ENCODE measurements at regions not wholly inside any gene's neighbourhood (a gene's known extent, or its start where the extent isn't known, plus 50 kb on each side); places are given as distances from the start of the nearest gene placed in this dataset.

DNA sequence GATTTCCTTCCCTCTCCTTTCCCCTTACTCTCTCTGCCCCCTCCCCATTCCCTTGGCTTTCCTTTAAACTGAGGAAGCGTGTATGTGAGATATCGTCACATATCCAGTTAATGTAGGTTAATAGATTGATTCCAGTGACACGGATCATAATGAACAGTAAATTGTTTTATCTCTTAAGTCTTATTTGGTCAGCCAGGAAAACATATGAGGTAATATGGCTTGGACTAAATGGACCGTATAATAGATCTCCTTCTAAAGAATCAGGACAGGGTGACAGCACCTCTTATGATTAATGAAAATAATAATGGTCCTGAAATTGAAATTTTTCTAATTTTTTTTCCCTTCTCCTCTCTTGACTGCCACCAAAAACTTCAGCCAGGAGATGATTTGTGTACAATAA is 779.8 kb upstream of the NR2F2 start:
- no peak for DNase-seq (ENCODE audit: low read depth, low spot score)

DNA sequence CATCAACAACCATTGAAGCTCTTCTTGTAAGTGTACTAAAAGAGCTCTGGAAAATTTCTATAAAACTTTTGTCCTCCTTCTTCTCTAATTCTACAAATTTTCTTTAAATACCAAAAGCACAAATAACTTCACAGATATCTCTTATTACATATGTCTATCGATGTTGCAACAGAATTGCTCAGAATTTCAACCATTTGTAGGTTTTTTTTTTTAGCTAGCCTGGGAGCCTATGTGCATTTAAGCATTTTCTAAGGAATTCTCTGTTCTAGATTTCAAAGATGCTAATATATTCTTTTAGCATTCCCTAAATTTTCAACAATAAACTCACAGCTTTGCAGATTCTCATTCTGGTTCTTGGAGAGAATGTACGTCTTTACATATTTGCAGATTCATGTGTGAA is 774.3 kb upstream of the NR2F2 start:
- DNase-seq (ENCODE audit: low read depth, low spot score) = no peak

DNA sequence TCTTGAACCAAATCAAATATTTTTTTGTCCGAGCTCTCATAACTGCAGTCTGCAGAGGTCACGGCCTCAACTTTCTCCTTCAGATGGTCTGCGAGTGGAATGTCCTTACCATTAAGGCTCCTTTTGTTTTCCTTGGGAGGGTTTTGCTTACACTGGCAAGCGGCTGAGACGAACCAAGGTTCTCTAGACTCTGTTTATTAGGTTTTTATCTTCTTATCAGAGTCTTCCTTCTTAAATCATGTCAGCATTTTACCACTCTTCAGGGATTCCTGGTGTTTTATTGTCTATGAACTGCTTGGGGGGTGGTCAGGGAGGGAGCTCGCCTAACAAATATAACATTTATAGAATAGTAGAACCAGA is 773.7 kb upstream of the NR2F2 start:
- no peak for DNase-seq (ENCODE audit: low read depth, low spot score)

DNA sequence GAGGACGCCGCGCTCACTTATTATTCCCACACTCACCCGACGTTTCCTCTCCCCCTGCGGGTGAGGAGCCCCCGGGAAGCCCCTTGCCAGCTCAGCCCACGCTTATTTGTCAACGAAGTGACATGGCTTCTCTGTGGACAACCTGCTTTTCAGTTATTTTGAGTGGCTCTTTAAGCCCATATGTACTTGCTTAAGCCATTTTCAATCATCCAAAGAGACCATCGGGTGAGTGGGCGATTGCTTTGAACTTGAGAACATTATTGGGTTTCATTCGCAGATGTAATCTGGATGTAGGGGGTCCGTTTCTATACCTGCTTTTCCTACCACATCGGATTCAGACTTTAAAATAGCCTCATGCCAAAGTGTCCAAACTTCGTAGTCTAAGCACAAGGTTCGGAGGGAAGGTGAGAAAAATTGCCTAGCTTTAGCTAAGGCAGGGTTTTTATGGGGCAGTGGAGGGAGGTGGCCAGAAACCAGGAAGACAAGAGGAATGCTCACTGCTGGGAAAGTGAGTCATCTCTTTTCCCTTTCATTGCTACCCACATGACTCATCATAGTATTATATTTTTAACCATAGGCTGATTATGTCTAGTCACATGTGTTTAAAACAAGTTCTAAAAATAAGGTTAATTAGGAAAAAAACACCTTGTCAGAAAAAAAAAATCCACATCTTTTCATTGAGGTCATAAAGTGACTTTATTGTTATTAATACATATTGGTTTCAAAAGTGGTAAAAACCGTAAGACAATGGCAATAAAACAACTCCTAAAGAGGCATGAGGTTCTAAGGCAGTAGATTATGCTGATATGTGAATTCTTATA is 773.1 kb upstream of the NR2F2 start:
- DNase-seq (ENCODE audit: low read depth, low spot score) = no peak

DNA sequence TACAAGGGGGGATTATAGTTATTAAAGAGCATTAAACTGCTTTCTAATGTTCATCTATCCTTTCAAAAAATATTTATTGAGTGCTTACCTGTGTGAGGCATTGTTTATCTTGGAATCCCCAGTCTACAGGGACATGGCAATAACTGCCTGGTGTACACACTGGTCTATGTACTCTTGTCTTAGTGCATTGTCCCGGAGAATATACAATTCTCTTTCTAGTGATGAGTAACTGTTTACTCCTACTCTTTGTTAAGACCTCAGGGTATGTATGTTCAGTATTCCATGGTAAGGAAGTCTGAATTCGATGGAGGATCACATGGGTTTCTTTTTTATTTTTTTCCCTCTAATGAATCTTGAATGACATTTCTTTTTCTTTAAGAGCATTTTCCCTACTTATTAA is 772.4 kb upstream of the NR2F2 start:
- DNase-seq (ENCODE audit: low read depth, low spot score) = no peak

DNA sequence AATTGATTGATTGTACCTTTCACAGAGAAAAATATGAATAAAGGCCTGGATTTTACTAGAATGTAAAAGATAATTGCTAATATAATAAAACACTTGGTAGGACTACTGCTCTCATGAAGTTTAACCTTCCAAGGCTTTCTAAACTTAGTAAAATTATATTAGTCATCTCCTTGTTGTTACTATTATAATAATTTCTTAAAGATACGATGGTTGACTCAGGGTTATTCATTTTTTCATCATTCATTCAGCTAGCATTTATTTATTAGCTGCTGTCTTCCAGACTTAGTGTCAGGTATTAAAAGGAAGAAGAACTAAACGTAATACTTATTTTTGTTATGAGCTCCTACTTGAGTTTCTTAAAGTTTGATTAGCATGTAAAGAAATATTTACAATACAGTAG is 771.6 kb upstream of the NR2F2 start:
- DNase-seq (ENCODE audit: low read depth, low spot score) = no peak

DNA sequence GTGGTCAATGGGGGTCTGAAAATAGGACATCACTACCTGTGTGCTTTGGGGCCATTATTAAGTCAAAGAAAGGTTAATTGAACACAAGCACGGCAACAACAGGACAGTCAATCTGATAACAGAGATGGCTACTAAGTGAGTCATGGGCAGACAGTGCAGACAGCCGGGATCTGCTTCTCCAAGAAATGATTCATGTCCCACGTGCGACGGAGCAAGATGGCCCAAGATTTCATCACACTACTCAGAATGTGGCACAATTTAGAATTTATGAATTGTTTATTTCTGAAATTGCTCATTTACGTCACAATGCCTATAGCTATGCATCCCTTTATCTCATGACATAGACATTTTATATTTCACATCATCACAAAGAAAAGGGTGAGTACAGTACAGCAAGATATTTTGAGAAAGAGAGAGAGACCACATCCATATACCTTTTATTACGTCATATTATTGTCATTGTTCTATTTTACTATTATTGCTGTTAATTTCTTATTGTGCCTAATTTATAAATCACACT is 770.6 kb upstream of the NR2F2 start:
- DNase-seq (ENCODE audit: low read depth, low spot score) = no peak

DNA sequence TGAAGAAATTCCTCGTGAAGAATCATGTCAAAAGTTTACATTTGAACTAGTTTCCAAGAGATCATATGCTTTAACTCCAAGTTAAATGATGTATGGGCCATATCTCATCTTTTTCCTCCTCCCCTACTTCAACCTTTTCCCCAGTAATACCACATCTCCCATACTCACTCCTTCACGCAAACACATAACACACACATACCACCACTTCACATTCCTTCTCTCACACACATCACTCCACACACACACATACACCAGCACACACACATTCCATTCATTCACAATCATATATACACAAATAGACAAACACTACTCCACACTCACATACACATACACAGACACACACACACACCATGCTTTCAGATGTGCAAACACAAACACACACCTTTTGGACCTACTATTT is 769.0 kb upstream of the NR2F2 start:
- DNase-seq (ENCODE audit: low read depth, low spot score) = no peak

DNA sequence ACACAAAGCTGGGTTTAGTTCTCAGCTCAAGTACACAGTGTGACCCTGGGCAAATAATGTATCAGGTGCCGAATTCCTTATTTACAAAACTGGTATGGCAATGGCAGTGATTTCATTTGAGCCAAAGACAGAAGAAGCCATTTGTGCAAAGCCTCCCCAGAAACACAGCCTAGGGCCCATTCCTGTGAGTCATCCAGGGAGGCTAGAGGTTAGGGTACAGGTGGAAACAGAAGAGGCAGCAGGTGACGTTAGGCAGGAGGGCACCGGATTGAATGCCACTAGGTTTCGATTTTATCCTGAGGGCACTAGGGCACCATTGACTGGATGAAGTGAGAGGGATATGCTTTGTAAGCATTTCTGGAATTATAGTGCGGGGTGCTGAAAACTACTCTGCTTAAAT is 766.9 kb upstream of the NR2F2 start:
- no peak for DNase-seq (ENCODE audit: low read depth, low spot score)

DNA sequence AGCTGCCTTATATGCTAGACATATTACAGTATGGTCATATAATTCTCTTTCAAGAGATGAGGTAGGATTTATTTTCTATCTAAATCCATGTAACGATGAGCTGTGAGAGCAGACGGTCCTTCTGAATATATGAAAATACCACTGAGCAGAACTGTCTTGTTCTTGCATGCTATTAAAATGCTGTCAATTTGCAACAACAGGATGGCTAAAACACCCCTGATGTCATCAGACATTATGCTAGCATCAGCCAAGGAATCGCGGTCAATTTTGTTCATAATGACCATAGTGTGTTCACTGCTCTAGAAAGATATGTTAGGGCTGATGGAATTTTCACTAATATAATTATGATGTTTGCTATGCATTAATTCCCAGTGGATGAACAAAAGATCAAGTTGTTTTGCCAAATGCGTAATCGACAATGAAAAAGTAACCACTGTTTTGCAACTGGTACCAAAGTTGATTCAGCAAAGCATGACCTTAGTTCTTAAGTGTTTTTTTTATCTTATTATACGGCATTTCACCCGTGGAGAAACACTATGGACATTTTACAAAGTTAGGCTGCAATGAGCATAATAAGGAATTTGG is 765.4 kb upstream of the NR2F2 start:
- DNase-seq (ENCODE audit: low read depth, low spot score) = no peak

DNA sequence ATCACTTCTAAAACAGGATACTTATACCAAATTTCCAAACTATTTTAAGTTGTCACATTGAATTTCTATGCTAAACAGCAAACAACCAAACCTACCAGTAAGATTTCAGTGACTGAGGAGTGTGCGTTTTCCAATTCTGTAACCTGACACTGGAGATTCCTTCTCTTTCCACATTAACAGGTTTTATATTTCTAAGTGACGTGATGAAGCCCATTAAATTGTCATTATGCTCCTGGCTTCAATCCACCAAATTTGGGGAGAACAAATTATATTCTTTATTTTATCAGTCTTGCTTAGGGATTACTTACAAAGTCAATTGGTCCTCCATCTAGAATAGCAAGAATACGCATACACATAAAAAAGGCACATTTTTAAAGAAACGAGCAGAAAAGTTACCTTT is 764.8 kb upstream of the NR2F2 start:
- DNase-seq (ENCODE audit: low read depth, low spot score) = no peak

DNA sequence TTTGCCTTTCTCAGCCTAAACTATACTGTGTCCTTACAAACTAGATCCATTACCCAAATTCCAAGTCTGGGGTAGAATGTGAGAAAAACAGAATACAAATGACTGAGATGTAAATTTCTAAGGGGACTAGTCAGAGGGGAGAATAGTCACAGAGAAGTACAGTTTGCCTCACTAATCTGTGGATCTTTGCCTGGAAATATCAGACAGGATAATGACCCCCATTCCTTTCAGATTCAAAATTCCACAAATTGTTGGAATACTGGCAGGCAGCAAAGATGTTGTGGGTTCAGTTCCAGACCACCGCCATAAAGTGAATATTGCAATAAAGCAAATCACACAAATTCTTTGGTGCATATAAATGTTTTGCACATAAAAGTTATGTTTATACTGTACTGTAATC is 762.8 kb upstream of the NR2F2 start:
- DNase-seq (ENCODE audit: low read depth, low spot score) = no peak

DNA sequence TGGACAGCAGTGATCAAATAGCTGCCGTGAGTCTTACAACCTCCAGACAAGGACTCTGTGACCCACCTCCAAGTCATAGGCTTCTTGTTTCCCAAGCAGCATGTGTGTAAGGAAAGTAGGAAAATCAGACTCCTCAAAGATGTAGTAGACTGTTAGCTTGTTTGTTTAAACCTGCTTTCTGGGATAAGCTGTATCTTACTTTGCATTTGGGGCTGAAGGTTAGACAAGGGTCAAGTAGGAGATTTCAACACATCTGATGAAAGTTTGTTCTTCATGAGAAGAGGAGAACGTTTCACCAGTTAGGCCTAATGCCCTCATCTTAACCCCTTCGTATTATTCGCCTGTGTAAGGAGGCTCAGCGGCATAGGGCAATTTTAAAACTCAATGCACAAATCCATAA is 756.4 kb upstream of the NR2F2 start:
- no peak for DNase-seq (ENCODE audit: low read depth, low spot score)

DNA sequence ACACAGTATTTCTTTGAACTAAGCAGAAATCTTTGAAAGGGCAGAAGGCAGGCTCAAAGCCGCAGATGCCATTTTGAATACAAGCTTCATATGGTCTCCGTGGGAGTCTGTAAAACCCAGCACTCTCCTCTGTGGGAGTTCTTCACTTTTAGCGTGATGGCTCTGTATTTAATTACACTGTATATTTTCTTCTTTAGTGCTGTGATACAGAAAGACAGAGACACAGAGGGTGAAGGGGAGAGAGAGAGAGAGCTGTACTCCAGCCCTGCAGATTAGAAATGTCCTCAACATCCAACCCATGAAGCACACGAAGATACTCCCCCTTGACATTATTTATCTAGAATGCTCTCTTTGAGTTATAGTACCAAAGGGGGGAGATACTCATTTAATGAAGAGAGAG is 752.6 kb upstream of the NR2F2 start:
- no peak for DNase-seq (ENCODE audit: low read depth, low spot score)

DNA sequence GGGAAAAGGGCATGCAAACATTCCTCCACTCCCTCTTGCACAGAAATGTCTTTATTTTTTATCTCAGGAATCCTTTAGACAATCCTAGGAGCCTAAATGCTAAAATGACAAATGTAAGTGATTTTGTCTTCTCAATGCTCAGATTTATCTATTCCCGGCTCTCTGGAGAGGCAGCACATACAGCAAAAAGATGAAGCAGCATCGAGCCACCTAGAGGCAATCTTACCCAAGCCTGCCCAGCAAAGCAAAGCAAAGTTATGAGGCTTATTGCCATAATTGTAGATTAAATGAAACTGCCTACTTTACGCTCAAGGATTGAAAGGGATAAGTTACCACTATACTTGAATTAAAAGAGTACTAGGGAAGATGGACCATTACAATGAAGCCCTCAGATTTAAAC is 750.4 kb upstream of the NR2F2 start:
- DNase-seq (ENCODE audit: low read depth, low spot score) = no peak

DNA sequence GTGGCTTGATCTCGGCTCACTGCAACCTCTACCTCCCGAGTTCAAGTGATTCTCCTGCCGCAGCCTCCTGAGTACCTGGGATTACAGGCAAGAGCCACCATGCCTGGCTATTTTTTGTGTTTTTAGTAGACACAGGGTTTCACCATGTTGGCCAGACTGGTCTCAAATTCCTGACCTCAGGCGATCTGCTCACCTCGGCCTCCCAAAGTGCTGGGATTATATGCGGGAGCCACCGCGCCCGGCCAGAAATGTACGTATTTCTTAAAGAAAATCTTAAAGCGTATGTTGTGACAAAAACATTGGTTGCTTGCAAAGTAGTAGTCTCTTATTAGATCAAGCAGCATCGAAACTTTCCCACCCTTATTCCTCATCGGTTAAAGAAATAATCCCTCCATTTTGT is 748.9 kb upstream of the NR2F2 start:
- DNase-seq (ENCODE audit: low read depth, low spot score) = no peak

DNA sequence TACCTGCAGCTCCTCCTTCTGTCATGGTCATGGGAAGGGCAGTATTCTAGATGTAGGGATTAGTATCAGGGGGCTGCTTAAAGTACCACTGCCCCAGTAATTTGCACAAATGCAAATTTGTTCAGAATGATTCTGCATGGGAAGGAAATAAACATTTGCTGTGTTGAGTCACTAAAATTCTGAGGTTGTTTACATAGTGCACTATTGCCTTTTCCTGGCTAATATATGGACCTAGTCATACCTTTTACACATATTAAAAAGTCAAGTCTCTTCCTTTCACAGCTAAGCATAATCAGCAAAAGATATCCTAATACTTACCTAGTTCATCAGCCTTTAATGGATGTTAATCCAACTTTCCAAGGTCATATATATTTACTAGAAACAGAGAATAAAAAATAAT is 746.4 kb upstream of the NR2F2 start:
- DNase-seq (ENCODE audit: low read depth, low spot score) = no peak

DNA sequence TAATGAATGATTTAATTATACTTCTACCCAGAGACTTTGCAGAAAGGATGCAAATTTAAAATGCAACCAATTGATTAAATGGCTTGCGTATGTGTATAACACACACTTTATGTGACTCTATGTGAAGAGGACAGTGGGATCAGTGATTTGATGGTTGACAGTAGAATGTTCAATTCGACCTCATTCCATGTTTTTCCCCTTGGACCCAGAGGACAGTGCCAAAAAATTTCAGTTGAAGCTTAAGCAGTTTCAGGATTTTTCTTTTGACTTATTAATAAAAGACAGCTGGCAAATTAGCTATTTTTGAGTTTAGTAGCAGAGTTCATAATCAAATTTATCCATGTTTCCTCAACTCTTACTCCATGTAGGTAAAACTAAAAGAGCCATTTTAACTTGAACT is 742.4 kb upstream of the NR2F2 start:
- DNase-seq (ENCODE audit: low read depth, low spot score) = no peak

DNA sequence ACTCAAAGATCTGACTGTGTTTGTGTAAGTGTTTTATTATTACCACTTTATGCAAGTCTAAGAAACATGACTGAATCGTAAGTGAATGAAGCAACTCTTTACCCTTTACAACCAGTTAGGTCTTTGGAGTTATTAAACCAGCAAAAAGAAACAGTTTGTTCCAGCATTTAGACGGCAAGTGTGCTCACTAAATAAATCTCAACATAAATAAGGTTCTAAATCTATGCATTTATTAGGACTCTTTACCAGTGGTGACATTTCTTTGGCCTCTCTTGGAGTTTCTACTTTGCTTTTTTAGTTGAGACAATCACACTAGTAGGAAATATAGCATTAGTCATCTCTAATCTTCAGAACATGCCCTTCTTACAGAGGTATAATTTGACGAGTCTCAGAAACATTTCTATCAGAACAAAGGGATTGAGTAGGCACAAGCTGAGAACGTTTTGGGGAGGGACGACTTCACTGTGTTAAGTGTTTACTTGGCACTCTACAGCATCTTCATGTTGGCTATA is 739.9 kb upstream of the NR2F2 start:
- no peak for DNase-seq (ENCODE audit: low read depth, low spot score)

DNA sequence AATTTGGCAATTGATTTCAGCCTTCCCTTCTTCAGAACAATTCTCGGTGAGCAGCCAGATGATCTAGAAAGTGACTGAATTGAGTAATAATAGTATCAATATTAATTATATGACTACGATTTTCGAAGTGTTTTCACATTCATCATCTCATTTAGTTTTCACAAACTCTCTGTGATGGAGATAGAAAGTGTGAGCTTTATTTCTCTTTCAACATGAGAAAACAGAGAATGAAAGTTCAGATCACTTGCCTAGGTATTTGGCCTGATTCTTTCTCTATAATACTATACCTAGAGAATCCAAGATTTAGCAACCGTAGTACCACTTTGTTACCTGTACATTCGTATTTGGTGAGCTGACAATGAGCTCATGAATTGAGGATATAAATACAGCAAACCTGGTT is 739.2 kb upstream of the NR2F2 start:
- DNase-seq (ENCODE audit: low read depth, low spot score) = no peak

DNA sequence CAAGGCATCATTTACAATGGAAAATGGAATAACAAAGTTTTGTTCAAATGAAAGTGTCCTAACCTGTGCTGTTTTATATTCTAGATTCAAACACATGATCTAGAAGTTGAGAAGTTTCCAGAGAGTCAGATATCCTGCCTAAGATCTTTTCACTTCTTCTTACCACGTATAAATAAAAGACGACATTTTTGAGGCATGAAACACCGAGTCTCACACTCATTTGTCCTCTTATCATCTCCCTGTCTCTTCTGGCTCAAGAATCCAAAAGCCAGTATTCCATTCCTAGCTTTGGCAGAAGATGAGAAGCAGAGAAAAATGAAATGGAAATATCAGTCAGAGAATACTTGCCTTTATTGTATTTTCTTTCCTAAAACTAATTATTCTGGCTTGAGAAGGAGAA is 738.6 kb upstream of the NR2F2 start:
- no peak for DNase-seq (ENCODE audit: low read depth, low spot score)

DNA sequence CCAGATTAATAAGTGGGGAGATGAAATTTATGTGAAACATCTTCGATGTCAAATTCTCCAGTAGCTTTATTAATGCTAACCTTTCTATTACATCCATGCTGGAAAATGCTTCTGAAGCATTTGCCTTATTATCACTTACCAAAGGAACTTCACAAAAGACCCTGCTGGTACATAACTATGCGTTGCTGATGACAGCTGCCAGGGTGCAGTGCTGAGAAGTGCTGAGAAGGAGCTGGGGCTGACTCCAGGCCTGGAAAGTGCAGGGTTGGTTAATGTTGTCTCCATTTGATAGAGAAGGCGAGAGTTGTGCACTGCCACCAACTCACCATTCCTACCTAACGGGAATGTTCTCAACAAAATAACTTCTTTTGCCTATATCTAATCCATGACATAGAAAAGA is 736.0 kb upstream of the NR2F2 start:
- DNase-seq (ENCODE audit: low read depth, low spot score) = no peak

DNA sequence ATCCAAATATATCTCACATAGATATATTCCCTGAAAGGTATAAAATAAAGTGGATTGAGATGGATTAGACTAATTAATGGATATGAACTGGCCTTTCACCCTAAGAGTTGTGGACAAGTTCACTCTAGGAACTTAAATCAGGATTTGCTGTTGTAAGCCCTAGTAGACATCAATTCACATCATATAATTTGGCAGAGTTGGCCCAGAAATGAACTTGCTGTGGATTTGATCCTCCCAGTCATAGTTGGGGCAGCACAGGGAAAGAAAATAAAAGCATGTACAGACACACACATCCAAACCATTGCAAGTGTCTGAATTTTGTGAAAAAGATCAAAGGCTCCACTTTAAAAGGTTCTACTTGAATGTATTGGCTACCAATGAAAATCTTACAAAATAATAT is 734.7 kb upstream of the NR2F2 start:
- no peak for DNase-seq (ENCODE audit: low read depth, low spot score)
